Mammary epithelial cell (primary cell): ENCODE measurements at regions not wholly inside any gene's neighbourhood (a gene's known extent, or its start where the extent isn't known, plus 50 kb on each side); places are given as distances from the start of the nearest gene placed in this dataset.

Experiments used
- CTCF ChIP-seq, 2 donors: IDR thresholded peaks in 1 of 2; conservative IDR thresholded peaks in 1 of 2; 2 replicates each; pipeline ENCODE4 v1.5.1; 2011 to 2012; ENCODE audit warnings: inconsistent platforms in 2 of 2, low read length in 2 of 2, mild to moderate bottlenecking in 2 of 2, control low read depth in 1 of 2, low read depth in 1 of 2; ENCODE audit not compliant: insufficient read depth in 1 of 2; ENCODE audit errors: extremely low read depth in 1 of 2
- EZH2 ChIP-seq: IDR thresholded peaks from 2 replicates; pipeline ENCODE4 v1.6.1; 2012; ENCODE audit warnings: low read length, inconsistent platforms, borderline replicate concordance

- no peak for TF ChIP-seq CTCF (conservative IDR thresholded peaks at IDR 0.05 in 1 of 2, IDR thresholded peaks at IDR 0.05 in 1 of 2; ENCODE audit: extremely low read depth in 1 of 2, insufficient read depth in 1 of 2, low read depth in 1 of 2, low read length in 2 of 2)
- no peak for TF ChIP-seq EZH2
Observed at GRCh38 chr2:242012956-242013764, 143.6 kb downstream of the RTP5 start.
